Aorta (tissue), 5 donors: ENCODE measurements at regions not wholly inside any gene's neighbourhood (a gene's known extent, or its start where the extent isn't known, plus 50 kb on each side); places are given as distances from the start of the nearest gene placed in this dataset.
"Not testable (repeated sequence)": the region's sequence is repeated elsewhere in the genome, so short reads cannot be mapped to it uniquely, and the experiment has no call there.

Experiments used
- ATAC-seq: fragments of 200-7000 bp; cut with Tn5 transposase; one replicate; pipeline ENCODE4 v1.9.1; 2022; ENCODE audit warnings: moderate library complexity; ENCODE audit not compliant: low FRiP score
- DNase-seq, 2 donors: peaks; one replicate each; pipeline ENCODE4 v3.0.0-alpha.2; 2020
- H3K27ac ChIP-seq, 2 donors: one replicate each; pipeline ENCODE4 v1.5.1; 2013; ENCODE audit warnings: low read length in 2 of 2, mild to moderate bottlenecking in 2 of 2, moderate library complexity in 2 of 2, control low read depth in 1 of 2, inconsistent platforms in 1 of 2, low read depth in 1 of 2
- H3K27me3 ChIP-seq, 2 donors: one replicate each; pipeline ENCODE4 v1.6.1; 2013; ENCODE audit warnings: control low read depth in 1 of 2, low read length in 1 of 2, mild to moderate bottlenecking in 1 of 2, moderate library complexity in 1 of 2; ENCODE audit not compliant: insufficient read depth in 2 of 2, control insufficient read depth in 1 of 2
- H3K36me3 ChIP-seq, 2 donors: one replicate each; pipeline ENCODE4 v1.6.1; 2013; ENCODE audit warnings: control low read depth in 1 of 2, low read length in 1 of 2, mild to moderate bottlenecking in 1 of 2; ENCODE audit not compliant: insufficient read depth in 2 of 2, control insufficient read depth in 1 of 2
- H3K4me1 ChIP-seq, 2 donors: one replicate each; pipeline ENCODE4 v1.6.1; 2013; ENCODE audit warnings: low read length in 2 of 2, control low read depth in 1 of 2, mild to moderate bottlenecking in 1 of 2, moderate library complexity in 1 of 2; ENCODE audit not compliant: insufficient read depth in 2 of 2, control insufficient read depth in 1 of 2
- H3K4me3 ChIP-seq, 2 donors: one replicate each; pipeline ENCODE4 v1.5.1; 2013; ENCODE audit warnings: low read length in 2 of 2, control low read depth in 1 of 2, mild to moderate bottlenecking in 1 of 2
- H3K9me3 ChIP-seq: one replicate; pipeline ENCODE4 v1.6.1; 2013; ENCODE audit warnings: mild to moderate bottlenecking, low read length; ENCODE audit not compliant: control insufficient read depth
- WGBS, 2 donors: extraction: QIAGEN DNeasy Blood & Tissue Kit; methylation state at CpG; one replicate each; pipeline ENCODE4 v1.1.7; 2013; 5-methylcytosine and 5-hydroxymethylcytosine counted together
- intact Hi-C, 2 donors: fragments of 100-400 bp; cut with DNase I; formaldehyde crosslinking; loops; one replicate each; pipeline versions ENCODE4 v1.14.2 to v1.15.0; 2022
- donor health status: healthy with polysubstance abuse.
- donor health status: Bipolar disorder and iron deficiency.
- donor health status: DM: no; HTN: no; CAD: no.
- donor health status: DM: no; HTN: no; CAD: no.
- donor health status: DM: yes; HTN: yes; CAD: no.

DNA sequence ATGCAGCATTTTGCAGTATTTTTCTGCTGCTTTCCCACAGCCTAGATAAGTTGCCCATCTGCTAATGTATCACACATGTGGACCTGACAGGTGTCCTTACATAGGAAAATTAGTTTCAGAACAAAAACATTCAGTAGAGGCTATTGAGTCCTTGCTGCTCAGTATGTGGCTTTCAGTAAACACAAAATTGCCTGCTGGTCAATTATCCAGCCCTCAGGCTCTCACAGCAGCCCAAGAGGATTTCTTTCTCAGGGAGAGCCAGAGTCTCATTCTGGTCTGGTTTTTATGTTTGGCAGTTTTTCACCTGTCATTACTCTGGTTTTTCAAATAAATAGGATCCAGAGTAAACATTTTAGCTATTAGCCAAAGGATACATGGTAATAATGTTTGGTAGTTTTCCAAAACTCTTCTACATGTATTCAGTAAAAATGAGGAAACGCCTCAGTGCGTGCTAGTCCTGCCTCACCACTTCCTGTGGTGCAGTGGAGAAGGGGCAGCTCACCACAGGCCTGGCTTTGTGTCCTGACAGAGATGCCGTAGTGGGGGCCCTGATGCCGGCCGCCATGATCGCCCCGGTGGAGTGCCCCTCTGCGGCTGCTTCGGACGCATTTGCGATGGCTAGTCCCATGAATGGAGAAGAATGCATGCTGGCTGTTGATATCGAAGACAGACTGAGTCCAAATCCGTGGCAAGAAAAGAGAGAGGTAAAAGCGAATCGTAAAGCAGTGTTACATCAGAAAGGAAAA is 80.5 kb upstream of the FAN1 start:
- H3K27me3 ChIP-seq, ATAC-seq, H3K4me3 ChIP-seq, intact Hi-C loops, H3K36me3 ChIP-seq, H3K27ac ChIP-seq, H3K4me1 ChIP-seq, H3K9me3 ChIP-seq: not testable (repeated sequence)
- 80 to 84% methylated on average over 15 of the region's 15 CpGs for WGBS, 2 donors
- DNase-seq, result peak in 1 of 2 donors; percentile 76

DNA sequence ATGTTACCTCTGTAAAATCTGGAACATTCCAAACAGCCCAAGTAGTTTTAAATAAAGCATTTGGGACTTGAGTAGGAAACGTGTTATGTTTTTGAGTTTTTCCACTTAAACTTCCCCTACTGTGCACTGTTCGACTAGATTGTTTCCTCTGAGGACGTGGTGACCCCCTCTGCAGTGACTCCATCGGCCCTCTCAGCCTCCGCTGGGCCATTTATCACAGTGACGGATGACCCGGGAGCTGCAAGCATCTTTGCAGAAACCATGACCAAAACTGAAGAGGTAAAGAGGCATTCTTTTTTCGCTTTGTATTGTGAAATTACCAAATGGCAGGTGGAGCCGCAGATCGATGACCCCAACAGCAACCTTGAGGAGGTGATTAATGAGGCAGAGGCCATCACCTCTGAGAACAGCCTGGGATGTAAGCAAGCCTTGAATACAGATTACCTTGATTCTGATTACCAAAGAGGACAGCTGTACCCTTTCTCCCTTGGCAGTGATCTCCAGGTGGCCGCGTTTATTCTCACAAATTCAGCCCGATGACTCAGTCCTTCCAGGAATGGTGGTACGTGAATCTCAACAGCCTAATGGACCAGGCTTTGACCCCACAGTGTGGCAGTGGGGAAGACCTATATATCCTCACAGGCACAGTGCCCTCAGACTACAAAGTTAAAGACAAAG is 79.1 kb upstream of the FAN1 start:
- WGBS, 2 donors, result 57 to 63% methylated on average over 14 of the region's 14 CpGs
- no peak overlapping the region for H3K27ac ChIP-seq
- intact Hi-C loops, result no loop called here
- DNase-seq, result no peak
- no peak for ATAC-seq
- H3K27me3 ChIP-seq, result no peaks in the 10 kb centered on the region
- H3K4me1 ChIP-seq, result no peaks in the 10 kb centered on the region
- H3K36me3 ChIP-seq, result no peaks in the 10 kb centered on the region
- H3K9me3 ChIP-seq, result no peaks in the 10 kb centered on the region
- no peak overlapping the region for H3K4me3 ChIP-seq

DNA sequence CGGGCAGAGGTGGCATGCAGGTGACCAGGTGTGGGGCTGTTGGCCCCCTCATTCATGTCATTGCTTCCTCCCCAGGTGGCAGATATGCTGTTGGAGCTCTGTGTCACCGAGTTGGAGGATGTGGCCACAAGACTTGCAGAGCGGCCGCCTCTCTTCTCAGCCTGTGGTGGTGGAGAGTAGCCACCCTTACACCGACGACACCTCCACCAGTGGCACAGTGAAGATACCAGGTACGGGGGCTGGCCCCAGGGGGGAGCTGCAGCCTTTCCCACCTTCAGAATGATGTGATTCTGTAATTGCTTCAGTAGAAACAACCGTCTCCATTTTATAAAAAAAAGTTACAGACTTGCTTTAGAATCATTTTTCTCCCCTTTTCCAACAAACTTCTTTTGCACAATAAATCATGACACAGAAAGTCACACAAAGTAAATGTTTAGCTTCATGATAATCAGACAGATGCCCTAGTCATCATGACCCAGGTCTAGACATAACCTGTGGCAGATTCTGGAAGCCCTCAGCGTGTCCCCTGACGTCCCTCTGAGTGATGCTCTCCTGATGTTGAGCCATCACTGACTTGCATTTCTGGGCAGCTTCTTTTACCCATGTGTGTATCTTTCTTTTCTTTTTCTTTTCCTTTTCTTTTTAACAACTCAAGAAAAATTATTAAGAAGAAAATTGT is 76.0 kb upstream of the FAN1 start:
- 78 to 82% methylated on average over 10 of the region's 10 CpGs for WGBS, 2 donors
- Histone ChIP-seq H3K27ac (no peak overlapping the region), H3K9me3 (no peaks in the 10 kb centered on the region), H3K36me3 (no peaks in the 10 kb centered on the region), H3K27me3 (no peaks in the 10 kb centered on the region), H3K4me3 (no peak overlapping the region), H3K4me1 (no peaks in the 10 kb centered on the region)
- intact Hi-C loops, result no loop called here
- DNase-seq (no peak), ATAC-seq (no peak)

DNA sequence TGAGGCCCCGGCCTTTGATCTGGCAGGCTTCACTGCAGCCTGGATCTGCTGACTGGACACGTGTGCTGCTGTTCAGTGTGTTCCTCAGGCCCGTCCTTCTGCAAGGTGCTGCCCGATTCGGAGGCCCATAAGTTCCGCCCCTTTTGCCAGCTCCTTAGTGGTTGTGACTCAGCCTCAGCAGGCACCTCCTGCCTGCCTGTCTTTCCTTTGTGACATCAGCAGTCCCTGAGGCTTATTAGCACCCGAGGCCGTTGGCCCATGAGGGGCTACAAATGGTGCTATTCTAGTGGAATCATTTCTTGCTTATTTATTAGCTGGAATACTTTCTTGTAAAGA is 75.4 kb upstream of the FAN1 start:
- H3K9me3 ChIP-seq, intact Hi-C loops, H3K4me1 ChIP-seq, H3K4me3 ChIP-seq, H3K27ac ChIP-seq, H3K36me3 ChIP-seq, H3K27me3 ChIP-seq, ATAC-seq, DNase-seq: not testable (repeated sequence)
- 22 to 23% methylated on average over 5 to 8 of the region's 8 CpGs for WGBS, 2 donors

GRCh38 chr15:30830961-30831360 is 72.8 kb upstream of the FAN1 start:
- H3K36me3 ChIP-seq, result no peaks in the 10 kb centered on the region
- intact Hi-C loops, result no loop called here
- no peak overlapping the region for H3K27ac ChIP-seq
- no peaks in the 10 kb centered on the region for H3K9me3 ChIP-seq
- DNase-seq (no peak), ATAC-seq (no peak)
- no peaks in the 10 kb centered on the region for H3K27me3 ChIP-seq
- 78 to 83% methylated on average over 4 of the region's 4 CpGs for WGBS, 2 donors
- H3K4me3 ChIP-seq, result no peak overlapping the region
- no peaks in the 10 kb centered on the region for H3K4me1 ChIP-seq

DNA sequence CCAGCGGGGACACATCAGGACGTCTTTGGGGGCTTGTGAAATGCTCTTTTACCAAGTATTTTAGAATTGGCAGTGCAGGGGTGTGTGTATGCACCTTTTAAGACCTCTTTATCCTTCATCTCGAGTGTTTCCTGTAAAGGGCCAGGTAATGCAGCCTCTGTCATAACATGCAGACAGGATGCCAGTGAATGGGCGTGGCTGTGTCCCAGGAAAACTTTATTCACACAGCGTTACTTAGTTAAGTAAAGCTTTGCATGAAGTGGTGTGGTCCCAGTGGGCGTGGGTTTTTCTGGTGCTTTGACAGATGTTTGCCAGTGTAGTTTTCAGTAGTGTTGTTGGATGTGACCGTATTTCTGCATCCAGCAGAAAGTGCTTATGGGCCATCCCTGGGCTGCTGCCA is 70.3 kb upstream of the FAN1 start:
- DNase-seq, H3K4me3 ChIP-seq, H3K9me3 ChIP-seq, H3K27me3 ChIP-seq, H3K36me3 ChIP-seq, H3K27ac ChIP-seq, ATAC-seq, intact Hi-C loops, H3K4me1 ChIP-seq: not testable (repeated sequence)
- WGBS, 2 donors, result 85 to 89% methylated on average over 7 of the region's 7 CpGs

GRCh38 chr15:30841639-30842038 is 62.1 kb upstream of the FAN1 start:
- DNase-seq, H3K36me3 ChIP-seq, intact Hi-C loops, H3K27me3 ChIP-seq, H3K9me3 ChIP-seq, H3K4me1 ChIP-seq, H3K4me3 ChIP-seq, ATAC-seq, H3K27ac ChIP-seq: not testable (repeated sequence)
- WGBS, 2 donors, result 95% methylated on average over 2 of the region's 2 CpGs

DNA sequence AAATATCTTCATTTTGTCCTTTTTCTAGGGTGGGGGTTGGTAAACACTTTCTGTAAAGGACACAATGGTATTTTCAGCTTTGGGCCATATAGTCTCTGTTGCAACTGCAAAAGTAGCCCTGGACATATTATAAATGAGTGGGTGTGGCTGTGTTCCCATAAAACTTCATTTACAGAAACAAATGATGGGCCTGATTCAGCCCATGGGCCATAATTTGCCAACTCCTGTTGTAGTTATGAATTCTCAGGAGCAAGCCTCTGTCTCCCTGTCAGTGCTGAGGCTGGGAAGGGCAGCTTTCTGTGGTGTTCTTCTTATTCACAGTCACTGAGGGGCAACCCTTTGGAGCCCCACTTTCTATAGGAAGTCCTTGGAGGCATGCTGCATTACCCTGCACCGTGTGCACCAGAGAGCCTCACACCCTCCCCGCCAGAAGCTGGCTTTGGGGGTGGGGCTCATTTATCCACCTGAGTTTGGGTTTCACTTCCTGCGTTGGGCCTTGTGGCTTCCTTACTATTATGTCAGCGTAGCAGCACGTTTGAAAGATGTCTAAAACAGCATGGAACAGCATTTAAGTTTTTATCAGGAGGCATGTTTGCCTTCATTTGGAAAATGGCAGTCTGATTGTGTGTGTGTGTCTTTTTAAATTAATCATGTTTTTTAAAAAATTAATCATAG is 60.8 kb upstream of the FAN1 start:
- H3K27ac ChIP-seq, DNase-seq, H3K4me3 ChIP-seq, ATAC-seq, intact Hi-C loops, H3K4me1 ChIP-seq, H3K27me3 ChIP-seq, H3K9me3 ChIP-seq, H3K36me3 ChIP-seq: not testable (repeated sequence)
- WGBS, 2 donors, result 38 to 41% methylated on average over 3 to 5 of the region's 5 CpGs
